ENCODE measurements at regions not wholly inside any gene's neighbourhood (a gene's known extent, or its start where the extent isn't known, plus 50 kb on each side); places are given as distances from the start of the nearest gene placed in this dataset.

GRCh38 chr15:97087006-97087741 lies 756.7 kb downstream of the NR2F2 start:
- Histone ChIP-seq H3K9me3 (ENCODE audit: low read depth) (no peaks in the 10 kb centered on the region), H3K4me3 (no peak overlapping the region), H3K9me2 (replicated peaks; ENCODE audit: insufficient read depth) (no peaks in the 10 kb centered on the region), H3K79me2 (no peaks in the 10 kb centered on the region), H3K4me2 (no peak overlapping the region), H3K27ac (no peak overlapping the region), H4K20me1 (ENCODE audit: insufficient read depth, poor library complexity, severe bottlenecking) (no peaks in the 10 kb centered on the region), H3K36me3 (replicated peaks; ENCODE audit: insufficient read depth, low read depth) (no peaks in the 10 kb centered on the region), H3K27me3 (peaks cover 4% of the 10 kb centered on the region), H2AFZ (no peak overlapping the region), H3K4me1 (ENCODE audit: insufficient read depth) (no peaks in the 10 kb centered on the region)
- 79% methylated on average over 3 of the region's 3 CpGs for WGBS (ENCODE audit: low lambda C conversion rate, missing lambda C conversion rate)
- DNase-seq (ENCODE audit: low spot score), result no peak
- TF ChIP-seq EZH2 (IDR thresholded peaks at IDR 0.05; ENCODE audit: borderline replicate concordance) (no peak), CTCF (IDR thresholded peaks at IDR 0.05; ENCODE audit: poor library complexity) (no peak), EZH2phosphoT487 (IDR thresholded peaks at IDR 0.05; ENCODE audit: low read depth, severe bottlenecking, unreplicated experiment) (no peak)

GRCh38 chr15:97091093-97091492 lies 760.6 kb downstream of the NR2F2 start:
- TF ChIP-seq EZH2 (IDR thresholded peaks at IDR 0.05; ENCODE audit: borderline replicate concordance) (no peak), EZH2phosphoT487 (IDR thresholded peaks at IDR 0.05; ENCODE audit: low read depth, severe bottlenecking, unreplicated experiment) (no peak), CTCF (IDR thresholded peaks at IDR 0.05; ENCODE audit: poor library complexity) (no peak)

GRCh38 chr15:97092656-97093055 lies 762.2 kb downstream of the NR2F2 start:
- H3K79me2 ChIP-seq, result no peaks in the 10 kb centered on the region
- no peaks in the 10 kb centered on the region for H3K27me3 ChIP-seq
- DNase-seq (ENCODE audit: low spot score), result no peak
- H3K4me2 ChIP-seq, result no peak overlapping the region
- no peak overlapping the region for H3K27ac ChIP-seq
- H2AFZ ChIP-seq, result no peak overlapping the region
- WGBS (ENCODE audit: low lambda C conversion rate, missing lambda C conversion rate), result 76% methylated on average over 2 of the region's 2 CpGs
- H3K9me2 ChIP-seq (replicated peaks; ENCODE audit: insufficient read depth), result no peaks in the 10 kb centered on the region
- TF ChIP-seq CTCF (IDR thresholded peaks at IDR 0.05; ENCODE audit: poor library complexity) (no peak), EZH2 (IDR thresholded peaks at IDR 0.05; ENCODE audit: borderline replicate concordance) (no peak), EZH2phosphoT487 (IDR thresholded peaks at IDR 0.05; ENCODE audit: low read depth, severe bottlenecking, unreplicated experiment) (no peak)
- no peaks in the 10 kb centered on the region for H3K9me3 ChIP-seq (ENCODE audit: low read depth)
- no peaks in the 10 kb centered on the region for H4K20me1 ChIP-seq (ENCODE audit: insufficient read depth, poor library complexity, severe bottlenecking)
- no peaks in the 10 kb centered on the region for H3K36me3 ChIP-seq (replicated peaks; ENCODE audit: insufficient read depth, low read depth)
- no peaks in the 10 kb centered on the region for H3K4me1 ChIP-seq (ENCODE audit: insufficient read depth)
- no peak overlapping the region for H3K4me3 ChIP-seq

More at GRCh38 chr15:97091093-97091492, 760.6 kb downstream of the NR2F2 start:
- Histone ChIP-seq H3K4me3 (no peak overlapping the region), H3K79me2 (no peaks in the 10 kb centered on the region), H3K9me2 (replicated peaks; ENCODE audit: insufficient read depth) (no peaks in the 10 kb centered on the region), H3K36me3 (replicated peaks; ENCODE audit: insufficient read depth, low read depth) (no peaks in the 10 kb centered on the region), H3K9me3 (ENCODE audit: low read depth) (no peaks in the 10 kb centered on the region), H2AFZ (no peak overlapping the region), H3K27me3 (no peaks in the 10 kb centered on the region), H4K20me1 (ENCODE audit: insufficient read depth, poor library complexity, severe bottlenecking) (no peaks in the 10 kb centered on the region), H3K27ac (no peak overlapping the region), H3K4me2 (no peak overlapping the region), H3K4me1 (ENCODE audit: insufficient read depth) (no peaks in the 10 kb centered on the region)
- no peak for DNase-seq (ENCODE audit: low spot score)
- WGBS (ENCODE audit: low lambda C conversion rate, missing lambda C conversion rate), result 90% methylated on average over 1 of the region's 1 CpG
